ENCODE measurements at regions not wholly inside any gene's neighbourhood (a gene's known extent, or its start where the extent isn't known, plus 50 kb on each side); places are given as distances from the start of the nearest gene placed in this dataset.

DNA sequence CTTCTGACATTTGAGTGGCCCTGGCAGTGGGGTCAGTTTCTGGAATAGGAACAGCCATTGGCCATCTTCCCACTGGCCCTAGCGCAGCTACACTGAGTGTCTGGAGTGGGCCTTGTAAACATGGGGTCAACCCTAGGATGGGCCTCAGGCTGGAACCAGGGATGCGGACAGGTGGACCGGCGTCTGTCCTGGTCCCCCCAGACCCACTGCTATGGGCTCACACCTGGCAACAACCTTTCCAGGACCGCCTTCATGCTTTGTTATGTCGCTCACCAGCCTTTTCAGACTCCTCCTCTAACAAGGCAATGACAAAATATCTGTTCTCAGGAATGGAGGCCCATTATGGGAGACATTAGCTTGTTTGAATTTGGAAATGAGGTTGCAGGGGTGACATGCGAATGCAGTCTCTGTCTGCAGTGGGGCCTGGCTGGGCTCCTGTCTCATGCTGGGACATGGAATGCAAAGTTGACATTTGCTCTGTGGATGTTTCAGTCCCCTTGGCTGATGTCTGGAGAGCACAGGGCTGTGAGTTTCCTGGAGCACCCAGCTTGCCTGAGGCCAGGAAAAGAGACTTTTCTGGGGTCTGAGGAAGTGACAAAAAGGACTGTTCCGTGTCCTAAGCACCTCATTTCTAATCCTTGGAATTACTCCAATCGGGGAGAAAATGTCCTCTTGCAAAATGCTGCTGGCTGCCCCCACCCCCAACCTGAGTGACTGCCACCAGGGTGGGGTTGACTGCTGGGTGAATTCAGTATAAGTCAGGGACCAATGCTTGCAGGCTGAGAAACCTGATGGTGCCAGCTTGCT is 98.7 kb upstream of the PMEPA1 start:
- no peak for TF ChIP-seq FOXP2 (optimal IDR thresholded peaks at IDR 0.05; ENCODE audit: borderline replicate concordance, extremely low read depth, extremely low read length, insufficient read depth)
- TF ChIP-seq POLR2AphosphoS5 (IDR thresholded peaks at IDR 0.05; ENCODE audit: low read depth, low read length), result no peak
- no peak for TF ChIP-seq TAF1 (IDR thresholded peaks at IDR 0.05; ENCODE audit: borderline replicate concordance, insufficient read depth, low read length)
- TF ChIP-seq REST (IDR thresholded peaks at IDR 0.05; ENCODE audit: insufficient read depth in 1 of 2, low read depth in 2 of 2, low read length in 2 of 2), result no peak

GRCh38 chr20:57807401-57808263 is 97.8 kb upstream of the PMEPA1 start:
- TF ChIP-seq FOXP2 (optimal IDR thresholded peaks at IDR 0.05; ENCODE audit: borderline replicate concordance, extremely low read depth, extremely low read length, insufficient read depth) (no peak), POLR2AphosphoS5 (IDR thresholded peaks at IDR 0.05; ENCODE audit: low read depth, low read length) (no peak), TAF1 (IDR thresholded peaks at IDR 0.05; ENCODE audit: borderline replicate concordance, insufficient read depth, low read length) (no peak), SIN3A (IDR thresholded peaks at IDR 0.05; ENCODE audit: borderline replicate concordance, insufficient read depth, low read length) (no peak), REST (IDR thresholded peaks at IDR 0.05; ENCODE audit: insufficient read depth in 1 of 2, low read depth in 2 of 2, low read length in 2 of 2) (no peak)

- no peak for TF ChIP-seq POLR2AphosphoS5 (IDR thresholded peaks at IDR 0.05; ENCODE audit: low read depth, low read length)
- no peak for TF ChIP-seq FOXP2 (optimal IDR thresholded peaks at IDR 0.05; ENCODE audit: borderline replicate concordance, extremely low read depth, extremely low read length, insufficient read depth)
- TF ChIP-seq SIN3A (IDR thresholded peaks at IDR 0.05; ENCODE audit: borderline replicate concordance, insufficient read depth, low read length), result no peak
Measured at GRCh38 chr20:57806975-57807374, 97.2 kb upstream of the PMEPA1 start.

- TF ChIP-seq REST (IDR thresholded peaks at IDR 0.05; ENCODE audit: insufficient read depth in 1 of 2, low read depth in 2 of 2, low read length in 2 of 2), result no peak
- no peak for TF ChIP-seq POLR2AphosphoS5 (IDR thresholded peaks at IDR 0.05; ENCODE audit: low read depth, low read length)
- no peak for TF ChIP-seq FOXP2 (optimal IDR thresholded peaks at IDR 0.05; ENCODE audit: borderline replicate concordance, extremely low read depth, extremely low read length, insufficient read depth)
- no peak for TF ChIP-seq SIN3A (IDR thresholded peaks at IDR 0.05; ENCODE audit: borderline replicate concordance, insufficient read depth, low read length)
- TF ChIP-seq TAF1 (IDR thresholded peaks at IDR 0.05; ENCODE audit: borderline replicate concordance, insufficient read depth, low read length), result no peak
Measured at GRCh38 chr20:57806476-57806875, 96.7 kb upstream of the PMEPA1 start.

GRCh38 chr20:57805747-57806146 is 95.9 kb upstream of the PMEPA1 start:
- no peak for TF ChIP-seq REST (IDR thresholded peaks at IDR 0.05; ENCODE audit: insufficient read depth in 1 of 2, low read depth in 2 of 2, low read length in 2 of 2)
- TF ChIP-seq FOXP2 (optimal IDR thresholded peaks at IDR 0.05; ENCODE audit: borderline replicate concordance, extremely low read depth, extremely low read length, insufficient read depth), result no peak
- TF ChIP-seq SIN3A (IDR thresholded peaks at IDR 0.05; ENCODE audit: borderline replicate concordance, insufficient read depth, low read length), result no peak
- no peak for TF ChIP-seq TAF1 (IDR thresholded peaks at IDR 0.05; ENCODE audit: borderline replicate concordance, insufficient read depth, low read length)
- no peak for TF ChIP-seq POLR2AphosphoS5 (IDR thresholded peaks at IDR 0.05; ENCODE audit: low read depth, low read length)
